H1 (cell line): ENCODE measurements at regions not wholly inside any gene's neighbourhood (a gene's known extent, or its start where the extent isn't known, plus 50 kb on each side); places are given as distances from the start of the nearest gene placed in this dataset.

ENCODE experiments used
- CTCF ChIA-PET: fragments of 300-600 bp; sonication (Branson Sonifier 250); formaldehyde crosslinking; loops from one replicate; lab custom pipeline; 2021; ENCODE audit not compliant: partially characterized antibody; lab: Charles Lee
- POLR2A ChIA-PET: fragments of 300-600 bp; sonication (Branson Sonifier 250); formaldehyde crosslinking; loops from one replicate; lab custom pipeline; 2021; ENCODE audit warnings: inconsistent platforms; ENCODE audit not compliant: partially characterized antibody; lab: Charles Lee
- DNase-seq, 2 experiments: peaks; one replicate each; pipeline versions ENCODE4 v3.0.0 to v3.0.0-alpha.2; 2010 to 2022; ENCODE audit warnings: low spot score in 2 of 2, low read depth in 1 of 2, mixed read lengths in 1 of 2
- FAIRE-seq: peaks from 2 replicates; lab custom pipeline; 2011; peaks lifted over from hg19 to GRCh38; lab: Jason Lieb, UNC
- H2AFZ ChIP-seq: 2 replicates; pipeline ENCODE4 v1.8.1; 2012; ENCODE audit warnings: low read length, inconsistent platforms
- H2AK5ac ChIP-seq: 2 replicates; pipeline ENCODE4 v1.6.1; 2013; ENCODE audit warnings: low read depth, low read length
- H2BK120ac ChIP-seq: replicated peaks from 2 replicates; pipeline ENCODE3; 2013; ENCODE audit warnings: low read depth, low read length, inconsistent platforms
- H2BK12ac ChIP-seq: 2 replicates; pipeline ENCODE4 v1.6.1; 2013; ENCODE audit warnings: low read depth, low read length
- H2BK15ac ChIP-seq: 2 replicates; pipeline ENCODE4 v1.6.1; 2013; ENCODE audit warnings: low read length
- H2BK20ac ChIP-seq: 2 replicates; pipeline ENCODE4 v1.6.1; 2013; ENCODE audit warnings: low read length
- H2BK5ac ChIP-seq: 2 replicates; pipeline ENCODE4 v1.6.1; 2013; ENCODE audit warnings: low read depth, low read length
- H3K14ac ChIP-seq: 2 replicates; pipeline ENCODE4 v1.6.1; 2013; ENCODE audit warnings: inconsistent platforms; ENCODE audit not compliant: insufficient read length
- H3K18ac ChIP-seq: 2 replicates; pipeline ENCODE4 v1.6.1; 2013; ENCODE audit warnings: low read length; ENCODE audit errors: extremely low read depth
- H3K23ac ChIP-seq: 2 replicates; pipeline ENCODE4 v1.6.1; 2013; ENCODE audit warnings: inconsistent platforms; ENCODE audit not compliant: insufficient read length
- H3K23me2 ChIP-seq: 2 replicates; pipeline ENCODE4 v1.6.1; 2013; ENCODE audit warnings: low read depth, low read length
- H3K27ac ChIP-seq: 2 replicates; pipeline ENCODE4 v1.6.1; 2011; ENCODE audit warnings: low read depth, low read length, inconsistent platforms
- H3K27me3 ChIP-seq, 4 experiments: replicated peaks in 1 of 4; 1 replicate in 1 of 4; 2 replicates in 3 of 4; pipeline versions ENCODE4 v1.6.1 to v1.8.1; 2011 to 2013; ENCODE audit warnings: low read length in 3 of 4, mild to moderate bottlenecking in 3 of 4, inconsistent platforms in 2 of 4, mixed read lengths in 2 of 4, moderate library complexity in 1 of 4; ENCODE audit not compliant: control insufficient read depth in 3 of 4, insufficient read depth in 3 of 4; ENCODE audit errors: extremely low read depth in 1 of 4
- H3K36me3 ChIP-seq, 4 experiments: 2 replicates each; pipeline versions ENCODE4 v1.6.1 to v1.8.1; 2011 to 2013; ENCODE audit warnings: mild to moderate bottlenecking in 4 of 4, low read length in 3 of 4, moderate library complexity in 2 of 4, control low read depth in 1 of 4, inconsistent platforms in 1 of 4; ENCODE audit not compliant: insufficient read depth in 4 of 4, control insufficient read depth in 2 of 4
- H3K4ac ChIP-seq: replicated peaks from 2 replicates; pipeline ENCODE3; 2013; ENCODE audit warnings: low read length, low read depth, mixed read lengths, inconsistent platforms; ENCODE audit not compliant: insufficient read length
- H3K4me1 ChIP-seq, 4 experiments: replicated peaks in 1 of 4; 1 replicate in 1 of 4; 2 replicates in 3 of 4; pipeline versions ENCODE4 v1.6.1 to v1.8.1; 2011 to 2013; ENCODE audit warnings: low read length in 3 of 4, inconsistent platforms in 2 of 4, mixed read lengths in 1 of 4; ENCODE audit not compliant: insufficient read depth in 4 of 4, control insufficient read depth in 3 of 4
- H3K4me2 ChIP-seq, 2 experiments: 2 replicates each; pipeline versions ENCODE4 v1.6.1 to v1.8.1; 2011 to 2013; ENCODE audit warnings: low read depth in 2 of 2, low read length in 2 of 2, control low read depth in 1 of 2, inconsistent platforms in 1 of 2, mild to moderate bottlenecking in 1 of 2; ENCODE audit not compliant: insufficient read depth in 1 of 2
- H3K4me3 ChIP-seq, 4 experiments: fragments of 200-600, 300-600 bp in 1 of 4; sonication (generic), shearing (Covaris generic), sonication (Bioruptor Twin) in 1 of 4; 2 replicates each; pipeline versions ENCODE4 v1.5.1 to v1.8.1; 2011 to 2016; ENCODE audit warnings: low read length in 4 of 4, low read depth in 3 of 4, control low read depth in 2 of 4, inconsistent platforms in 2 of 4, mild to moderate bottlenecking in 2 of 4, mixed read lengths in 1 of 4, moderate library complexity in 1 of 4; ENCODE audit not compliant: insufficient read depth in 2 of 4; ENCODE audit errors: extremely low read depth in 1 of 4
- H3K56ac ChIP-seq: replicated peaks from 2 replicates; pipeline ENCODE3; 2013; ENCODE audit warnings: low read depth, mild to moderate bottlenecking, mixed read lengths, low read length, inconsistent platforms; ENCODE audit not compliant: insufficient read length
- H3K79me1 ChIP-seq: 2 replicates; pipeline ENCODE4 v1.6.1; 2013; ENCODE audit warnings: low read depth, low read length, control low read depth
- H3K79me2 ChIP-seq, 2 experiments: 2 replicates each; pipeline versions ENCODE4 v1.6.1 to v1.8.1; 2012 to 2013; ENCODE audit warnings: low read length in 2 of 2, mild to moderate bottlenecking in 2 of 2, inconsistent platforms in 1 of 2; ENCODE audit not compliant: insufficient read depth in 2 of 2, control insufficient read depth in 1 of 2
- H3K9ac ChIP-seq, 4 experiments: replicated peaks in 1 of 4; 1 replicate in 1 of 4; 2 replicates in 3 of 4; pipeline versions ENCODE4 v1.6.1 to v1.8.1; 2011 to 2013; ENCODE audit warnings: low read depth in 3 of 4, low read length in 3 of 4, control low read depth in 2 of 4, mild to moderate bottlenecking in 2 of 4, moderate library complexity in 2 of 4, inconsistent platforms in 1 of 4; ENCODE audit errors: extremely low read depth in 1 of 4
- H3K9me3 ChIP-seq, 2 experiments: 2 replicates each; pipeline versions ENCODE4 v1.6.1 to v1.8.1; 2012 to 2013; ENCODE audit warnings: mild to moderate bottlenecking in 2 of 2, moderate library complexity in 2 of 2, control low read depth in 1 of 2, inconsistent platforms in 1 of 2, low read depth in 1 of 2, low read length in 1 of 2, mixed read lengths in 1 of 2; ENCODE audit not compliant: insufficient read depth in 2 of 2
- H4K20me1 ChIP-seq, 2 experiments: replicated peaks in 1 of 2; 2 replicates each; pipeline versions ENCODE3 to v1.8.1; 2011 to 2013; ENCODE audit warnings: inconsistent platforms in 2 of 2, low read length in 2 of 2, mild to moderate bottlenecking in 1 of 2; ENCODE audit not compliant: insufficient read depth in 2 of 2, control insufficient read depth in 1 of 2
- H4K5ac ChIP-seq: 2 replicates; pipeline ENCODE4 v1.6.1; 2013; ENCODE audit warnings: low read length, low read depth, mixed read lengths, inconsistent platforms; ENCODE audit not compliant: insufficient read length
- H4K8ac ChIP-seq: 2 replicates; pipeline ENCODE4 v1.8.0; 2013; ENCODE audit warnings: mild to moderate bottlenecking, moderate library complexity, low read length, inconsistent platforms; ENCODE audit not compliant: insufficient read depth; ENCODE audit errors: extremely low read depth
- H4K91ac ChIP-seq: replicated peaks from 2 replicates; pipeline ENCODE3; 2013; ENCODE audit warnings: low read length, mixed read lengths, inconsistent platforms; ENCODE audit not compliant: insufficient read length
- CEBPB ChIP-seq: IDR thresholded peaks from 2 replicates; pipeline ENCODE4 v1.6.1; 2012; ENCODE audit warnings: low read depth, low read length
- TAF1 ChIP-seq: IDR thresholded peaks from 2 replicates; pipeline ENCODE4 v1.6.1; 2011; ENCODE audit warnings: mild to moderate bottlenecking, low read depth, low read length
- WGBS, 2 experiments: shearing (Covaris generic) in 1 of 2; methylation state at CpG; one replicate each; pipeline versions ENCODE4 v1.1.6 to v1.1.7; 2013 to 2015; ENCODE audit warnings: low lambda C conversion rate in 2 of 2, mixed read lengths in 2 of 2, inconsistent platforms in 1 of 2, low coverage in 1 of 2, missing lambda C conversion rate in 1 of 2; ENCODE audit not compliant: insufficient replicate concordance in 2 of 2, insufficient coverage in 1 of 2, insufficient read length in 1 of 2; ENCODE audit errors: extremely low coverage in 1 of 2, missing lambda C conversion rate in 1 of 2; 5-methylcytosine and 5-hydroxymethylcytosine counted together

- Histone ChIP-seq H4K5ac (no peak overlapping the region), H3K56ac (no peak overlapping the region), H3K27me3 (peaks cover 0 to 1% (median 0%) of the 10 kb centered on the region in 4 experiments; a peak in 1 of 7 replicates), H4K20me1 (no peaks in the 10 kb centered on the region), H2BK5ac (no peak overlapping the region), H3K23me2 (no peaks in the 10 kb centered on the region), H3K4ac (no peak overlapping the region), H4K91ac (no peak overlapping the region), H3K4me2 (no peak overlapping the region), H2BK20ac (no peak overlapping the region), H2BK120ac (no peak overlapping the region), H3K9ac (no peak overlapping the region), H3K14ac (no peak overlapping the region), H3K27ac (no peak overlapping the region), H3K36me3 (no peaks in the 10 kb centered on the region; a peak in 1 of 8 replicates), H3K18ac (no peak overlapping the region), H2AFZ (peak overlapping the region; percentile 24; the same call in 1 of the 2 replicates), H3K79me1 (no peaks in the 10 kb centered on the region), H3K79me2 (no peaks in the 10 kb centered on the region), H2AK5ac (no peak overlapping the region), H4K8ac (no peak overlapping the region), H3K23ac (no peak overlapping the region), H3K9me3 (no peaks in the 10 kb centered on the region), H3K4me1 (no peaks in the 10 kb centered on the region), H2BK15ac (no peak overlapping the region), H3K4me3 (no peak overlapping the region), H2BK12ac (no peak overlapping the region)
- ChIA-PET POLR2A (no interaction called here), CTCF (no interaction called here)
- TF ChIP-seq TAF1 (no peak), CEBPB (no peak)
- no peak for FAIRE-seq
- no peak for DNase-seq
- 85% methylated on average over 3 of the region's 3 CpGs; no CpG with 5 or more reads in 1 of the 2 experiments for WGBS, 2 experiments
Measured at GRCh38 chr11:38543986-38544385, 1946.0 kb upstream of the RAG2 start.
